ENCODE measurements at regions not wholly inside any gene's neighbourhood (a gene's known extent, or its start where the extent isn't known, plus 50 kb on each side); places are given as distances from the start of the nearest gene placed in this dataset.
"Not testable (repeated sequence)": the region's sequence is repeated elsewhere in the genome, so short reads cannot be mapped to it uniquely, and the experiment has no call there.

GRCh38 chr5:72644296-72644695 lies 137.1 kb upstream of the ZNF366 start:
- Histone ChIP-seq H3K4me2 (no peak overlapping the region), H3K9ac (no peak overlapping the region), H3K4me3 (no peak overlapping the region), H3K4me1 (no peaks in the 10 kb centered on the region), H3K36me3 (no peaks in the 10 kb centered on the region), H3K27ac (no peak overlapping the region), H3K9me3 (no peaks in the 10 kb centered on the region), H3K27me3 (no peaks in the 10 kb centered on the region), H4K20me1 (no peaks in the 10 kb centered on the region)
- no peak for TF ChIP-seq Cebpa-rat (IDR thresholded peaks at IDR 0.05)

GRCh38 chr5:72641164-72641563 lies 134.0 kb upstream of the ZNF366 start:
- TF ChIP-seq Cebpa-rat (IDR thresholded peaks at IDR 0.05), result no peak

GRCh38 chr5:72637058-72637457 lies 129.8 kb upstream of the ZNF366 start:
- Histone ChIP-seq H3K9me3 (no peaks in the 10 kb centered on the region), H3K36me3 (no peaks in the 10 kb centered on the region), H3K4me2 (no peak overlapping the region), H3K27ac (no peak overlapping the region), H4K20me1 (no peaks in the 10 kb centered on the region), H3K27me3 (no peaks in the 10 kb centered on the region), H3K9ac (no peak overlapping the region), H3K4me3 (no peak overlapping the region), H3K4me1 (no peaks in the 10 kb centered on the region)
- TF ChIP-seq Cebpa-rat (IDR thresholded peaks at IDR 0.05), result no peak

More at GRCh38 chr5:72641164-72641563, 134.0 kb upstream of the ZNF366 start:
- H3K9ac ChIP-seq, result no peak overlapping the region
- H3K27me3 ChIP-seq, result no peaks in the 10 kb centered on the region
- H3K4me2 ChIP-seq, result no peak overlapping the region
- H3K4me1 ChIP-seq, result no peaks in the 10 kb centered on the region
- H3K36me3 ChIP-seq, result no peaks in the 10 kb centered on the region
- no peak overlapping the region for H3K4me3 ChIP-seq
- no peak overlapping the region for H3K27ac ChIP-seq
- no peaks in the 10 kb centered on the region for H4K20me1 ChIP-seq
- no peaks in the 10 kb centered on the region for H3K9me3 ChIP-seq

GRCh38 chr5:72636565-72636964 lies 129.4 kb upstream of the ZNF366 start:
- not testable (repeated sequence) for H3K27ac ChIP-seq, H3K4me1 ChIP-seq, H3K9me3 ChIP-seq

GRCh38 chr5:72634444-72634843 lies 127.2 kb upstream of the ZNF366 start:
- Histone ChIP-seq H3K4me2 (no peak overlapping the region), H3K9ac (no peak overlapping the region), H3K9me3 (no peaks in the 10 kb centered on the region), H3K36me3 (no peaks in the 10 kb centered on the region), H3K27me3 (no peaks in the 10 kb centered on the region), H3K4me1 (no peaks in the 10 kb centered on the region), H4K20me1 (no peaks in the 10 kb centered on the region), H3K4me3 (no peak overlapping the region), H3K27ac (no peak overlapping the region)
- TF ChIP-seq Cebpa-rat (IDR thresholded peaks at IDR 0.05), result no peak

More at GRCh38 chr5:72636565-72636964, 129.4 kb upstream of the ZNF366 start:
- H4K20me1 ChIP-seq, H3K36me3 ChIP-seq, H3K4me3 ChIP-seq, H3K27me3 ChIP-seq, H3K4me2 ChIP-seq, H3K9ac ChIP-seq: not testable (repeated sequence)

GRCh38 chr5:72633649-72634048 lies 126.4 kb upstream of the ZNF366 start:
- TF ChIP-seq Cebpa-rat (IDR thresholded peaks at IDR 0.05), result no peak
- Histone ChIP-seq H3K36me3 (no peaks in the 10 kb centered on the region), H4K20me1 (no peaks in the 10 kb centered on the region), H3K27ac (no peak overlapping the region), H3K9ac (no peak overlapping the region), H3K4me2 (no peak overlapping the region), H3K4me1 (no peaks in the 10 kb centered on the region), H3K4me3 (no peak overlapping the region), H3K27me3 (no peaks in the 10 kb centered on the region), H3K9me3 (no peaks in the 10 kb centered on the region)

- Histone ChIP-seq H3K9me3 (no peaks in the 10 kb centered on the region), H3K27ac (no peak overlapping the region), H3K4me2 (no peak overlapping the region), H3K27me3 (no peaks in the 10 kb centered on the region), H3K9ac (no peak overlapping the region), H4K20me1 (no peaks in the 10 kb centered on the region), H3K4me3 (no peak overlapping the region), H3K36me3 (no peaks in the 10 kb centered on the region), H3K4me1 (no peaks in the 10 kb centered on the region)
- no peak for TF ChIP-seq Cebpa-rat (IDR thresholded peaks at IDR 0.05)
Observed at GRCh38 chr5:72633041-72633445, 125.8 kb upstream of the ZNF366 start.

- Histone ChIP-seq H3K27me3 (no peaks in the 10 kb centered on the region), H3K27ac (no peak overlapping the region), H3K36me3 (no peaks in the 10 kb centered on the region), H3K9ac (no peak overlapping the region), H3K9me3 (no peaks in the 10 kb centered on the region), H3K4me1 (no peaks in the 10 kb centered on the region), H3K4me2 (no peak overlapping the region), H3K4me3 (no peak overlapping the region), H4K20me1 (no peaks in the 10 kb centered on the region)
- TF ChIP-seq Cebpa-rat (IDR thresholded peaks at IDR 0.05), result no peak
Observed at GRCh38 chr5:72630721-72631120, 123.5 kb upstream of the ZNF366 start.

- Histone ChIP-seq H3K4me3 (no peak overlapping the region), H3K9me3 (no peaks in the 10 kb centered on the region), H3K27me3 (no peaks in the 10 kb centered on the region), H3K36me3 (no peaks in the 10 kb centered on the region), H3K27ac (no peak overlapping the region), H3K4me2 (no peak overlapping the region), H3K4me1 (no peaks in the 10 kb centered on the region), H3K9ac (no peak overlapping the region), H4K20me1 (no peaks in the 10 kb centered on the region)
- no peak for TF ChIP-seq Cebpa-rat (IDR thresholded peaks at IDR 0.05)
Observed at GRCh38 chr5:72630081-72630480, 122.9 kb upstream of the ZNF366 start.

GRCh38 chr5:72628771-72629371 lies 121.7 kb upstream of the ZNF366 start:
- no peak for TF ChIP-seq Cebpa-rat (IDR thresholded peaks at IDR 0.05)

GRCh38 chr5:72625332-72625731 lies 118.1 kb upstream of the ZNF366 start:
- Histone ChIP-seq H3K27me3 (no peaks in the 10 kb centered on the region), H4K20me1 (no peaks in the 10 kb centered on the region), H3K27ac (no peak overlapping the region), H3K4me1 (no peaks in the 10 kb centered on the region), H3K4me2 (no peak overlapping the region), H3K4me3 (no peak overlapping the region), H3K36me3 (no peaks in the 10 kb centered on the region), H3K9ac (no peak overlapping the region), H3K9me3 (no peaks in the 10 kb centered on the region)
- no peak for TF ChIP-seq Cebpa-rat (IDR thresholded peaks at IDR 0.05)

More at GRCh38 chr5:72628771-72629371, 121.7 kb upstream of the ZNF366 start:
- Histone ChIP-seq H3K9me3 (no peaks in the 10 kb centered on the region), H4K20me1 (no peaks in the 10 kb centered on the region), H3K27ac (no peak overlapping the region), H3K27me3 (no peaks in the 10 kb centered on the region), H3K4me3 (no peak overlapping the region), H3K9ac (no peak overlapping the region), H3K36me3 (no peaks in the 10 kb centered on the region), H3K4me1 (no peaks in the 10 kb centered on the region), H3K4me2 (no peak overlapping the region)
